HUES64 (cell line): ENCODE measurements at regions not wholly inside any gene's neighbourhood (a gene's known extent, or its start where the extent isn't known, plus 50 kb on each side); places are given as distances from the start of the nearest gene placed in this dataset.

Experiments used
- H3K27ac ChIP-seq: 2 replicates; pipeline ENCODE4 v1.7.0; 2013; ENCODE audit warnings: low read depth, low read length, inconsistent platforms
- H3K27me3 ChIP-seq: 2 replicates; pipeline ENCODE4 v1.6.1; 2013; ENCODE audit warnings: mild to moderate bottlenecking, low read length; ENCODE audit not compliant: insufficient read depth
- H3K36me3 ChIP-seq: 2 replicates; pipeline ENCODE4 v1.6.1; 2013; ENCODE audit warnings: mild to moderate bottlenecking, low read length; ENCODE audit not compliant: insufficient read depth
- H3K4me1 ChIP-seq: 2 replicates; pipeline ENCODE4 v1.6.1; 2013; ENCODE audit warnings: mild to moderate bottlenecking, low read length, moderate library complexity; ENCODE audit not compliant: insufficient read depth
- H3K4me3 ChIP-seq: 2 replicates; pipeline ENCODE4 v1.5.1; 2013; ENCODE audit warnings: mild to moderate bottlenecking, low read length, moderate library complexity
- H3K9ac ChIP-seq: 2 replicates; pipeline ENCODE4 v1.6.1; 2013; ENCODE audit warnings: mild to moderate bottlenecking, low read depth, low read length
- H3K9me3 ChIP-seq: 2 replicates; pipeline ENCODE4 v1.6.1; 2013; ENCODE audit warnings: low read depth, low read length; ENCODE audit not compliant: insufficient read depth
- WGBS: fragments of 150-250, 120-280 bp; methylation state at CpG from one replicate; pipeline ENCODE4 v1.1.7; 2013; ENCODE audit warnings: missing lambda C conversion rate; 5-methylcytosine and 5-hydroxymethylcytosine counted together

DNA sequence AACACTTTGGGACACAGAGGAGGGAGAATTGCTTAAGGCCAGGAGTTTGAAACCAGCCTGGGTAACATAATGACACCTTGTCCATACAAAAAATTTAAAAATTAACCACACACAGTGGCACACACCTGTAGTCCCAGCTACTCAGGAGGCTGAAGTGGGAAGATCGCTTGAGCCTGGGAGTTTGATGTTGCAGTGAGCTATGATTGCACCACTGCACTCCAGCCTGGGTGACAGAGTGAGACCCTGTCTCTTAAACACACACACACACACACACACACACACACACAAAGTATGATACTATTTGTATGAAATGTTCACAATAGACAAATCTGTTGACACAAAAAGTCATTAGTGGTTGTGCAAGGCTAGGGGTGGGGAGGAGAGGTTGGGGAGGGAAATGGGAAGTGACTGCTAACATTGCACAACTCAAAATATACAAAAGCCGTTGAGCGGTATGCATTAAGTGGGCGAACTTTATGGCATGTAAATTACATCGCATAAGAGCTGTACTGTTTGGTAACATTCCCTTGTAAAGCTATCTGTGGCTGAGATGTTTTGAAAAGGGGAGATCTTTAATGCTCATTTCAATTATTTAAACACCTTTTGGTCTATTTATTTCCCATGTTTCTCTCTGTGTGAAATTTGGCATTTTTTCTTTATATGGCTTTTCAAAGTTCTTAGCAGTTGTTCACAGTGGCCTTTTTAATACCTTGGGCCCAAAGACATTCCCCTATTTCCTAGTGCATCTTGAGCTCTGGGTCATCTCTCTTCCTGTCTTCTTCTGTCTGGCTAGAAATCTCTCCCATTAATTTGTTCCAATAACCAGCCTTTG lies 58.9 kb upstream of the ZNF516 start:
- H3K27ac ChIP-seq = no peak overlapping the region
- no peaks in the 10 kb centered on the region for H3K27me3 ChIP-seq
- no peaks in the 10 kb centered on the region for H3K36me3 ChIP-seq
- H3K4me1 ChIP-seq = no peaks in the 10 kb centered on the region
- no peaks in the 10 kb centered on the region for H3K9me3 ChIP-seq
- WGBS = 90% methylated on average over 5 of the region's 5 CpGs
- no peak overlapping the region for H3K9ac ChIP-seq
- H3K4me3 ChIP-seq = no peak overlapping the region

DNA sequence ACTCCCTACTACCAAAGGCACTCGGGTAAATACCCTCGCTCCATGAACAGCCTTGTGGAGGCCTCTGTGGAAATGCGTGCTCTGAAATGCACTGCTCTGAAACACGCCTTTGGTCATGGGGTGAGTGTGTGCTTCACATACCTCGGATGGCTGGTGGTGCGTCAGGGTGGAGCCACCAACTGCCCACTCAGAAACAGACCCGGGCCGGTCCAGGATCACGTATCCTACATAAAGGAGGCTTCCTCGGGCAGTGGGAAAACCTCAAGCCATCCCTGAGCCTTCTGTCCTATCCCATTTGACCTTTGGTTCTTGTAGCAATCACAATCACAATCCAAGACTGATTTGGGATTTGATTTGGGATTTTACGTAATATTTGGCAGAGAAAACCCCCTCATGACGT lies 53.5 kb upstream of the ZNF516 start:
- Histone ChIP-seq H3K27ac (no peak overlapping the region), H3K4me1 (peaks cover 22% of the 10 kb centered on the region; the same call in 1 of the 2 replicates), H3K27me3 (no peaks in the 10 kb centered on the region), H3K9me3 (no peaks in the 10 kb centered on the region), H3K36me3 (no peaks in the 10 kb centered on the region), H3K4me3 (no peak overlapping the region), H3K9ac (no peak overlapping the region)
- WGBS = 97% methylated on average over 12 of the region's 12 CpGs

DNA sequence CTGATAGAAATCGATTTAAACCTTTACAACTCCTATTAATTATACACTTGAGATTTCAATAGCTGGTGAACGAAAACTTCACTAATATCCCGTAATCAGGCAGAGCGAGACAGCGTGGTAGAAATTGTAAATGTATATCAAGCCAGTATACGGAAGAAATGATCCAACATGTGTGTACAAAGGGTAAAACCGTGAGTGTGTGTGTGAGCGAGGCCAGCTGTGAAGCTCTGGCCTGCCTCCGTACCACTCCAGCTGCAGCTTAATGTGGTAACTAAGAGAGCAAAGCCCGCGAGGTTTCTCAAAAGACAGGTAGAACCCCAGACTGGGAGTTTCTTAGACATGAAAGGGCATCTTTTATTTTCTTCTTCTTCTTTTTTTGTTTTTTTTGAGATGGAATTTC lies 52.3 kb upstream of the ZNF516 start:
- no peaks in the 10 kb centered on the region for H3K9me3 ChIP-seq
- 94% methylated on average over 11 of the region's 11 CpGs for WGBS

DNA sequence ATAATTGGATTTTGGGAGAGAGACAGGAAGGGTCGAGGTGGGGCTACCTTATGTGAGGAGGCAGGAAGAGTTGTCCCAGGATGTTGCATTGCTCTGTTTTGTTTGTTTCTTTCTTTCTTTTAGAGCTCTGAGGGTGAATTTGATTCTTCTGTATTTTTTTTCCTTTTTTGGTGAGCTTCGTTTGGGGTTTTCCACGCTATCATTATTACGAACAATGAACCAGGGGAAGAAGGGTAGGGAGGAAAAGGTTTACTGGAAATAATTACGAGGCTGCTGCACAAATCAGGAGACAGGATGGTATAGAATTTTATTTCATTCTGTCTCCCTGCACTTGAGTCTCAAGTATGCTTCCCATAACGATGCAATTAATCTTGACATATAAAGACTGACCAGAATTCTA lies 51.4 kb upstream of the ZNF516 start:
- WGBS = 77% methylated on average over 6 of the region's 6 CpGs
- Histone ChIP-seq H3K36me3 (no peaks in the 10 kb centered on the region), H3K9me3 (no peaks in the 10 kb centered on the region), H3K4me3 (no peak overlapping the region), H3K4me1 (peaks cover 22% of the 10 kb centered on the region; the same call in 1 of the 2 replicates), H3K27ac (no peak overlapping the region), H3K27me3 (no peaks in the 10 kb centered on the region), H3K9ac (no peak overlapping the region)

More for the DNA sequence above, 52.3 kb upstream of the ZNF516 start:
- no peak overlapping the region for H3K9ac ChIP-seq
- H3K36me3 ChIP-seq = no peaks in the 10 kb centered on the region
- no peak overlapping the region for H3K4me3 ChIP-seq
- H3K27ac ChIP-seq = no peak overlapping the region
- peaks cover 22% of the 10 kb centered on the region; the same call in 1 of the 2 replicates for H3K4me1 ChIP-seq
- no peaks in the 10 kb centered on the region for H3K27me3 ChIP-seq

DNA sequence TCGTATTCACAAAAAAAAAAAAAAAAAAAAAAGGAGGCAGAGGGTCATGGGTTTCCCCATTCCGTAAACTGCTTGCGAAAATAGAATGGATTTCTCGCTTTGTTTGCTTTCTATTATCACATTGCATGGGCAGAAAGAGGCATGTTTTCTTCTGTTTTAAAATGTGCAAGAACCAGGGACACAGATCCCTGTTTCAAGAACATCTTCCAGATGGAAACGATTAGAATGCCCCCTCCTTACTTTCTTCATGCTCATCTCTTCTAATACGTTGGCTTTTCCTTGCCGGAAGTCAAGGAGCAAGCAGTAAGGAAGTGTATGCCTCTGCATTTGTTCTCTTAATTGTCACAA lies 51.0 kb upstream of the ZNF516 start:
- H3K27ac ChIP-seq = no peak overlapping the region
- WGBS = 52% methylated on average over 7 of the region's 7 CpGs
- no peaks in the 10 kb centered on the region for H3K9me3 ChIP-seq
- peaks cover 22% of the 10 kb centered on the region; the same call in 1 of the 2 replicates for H3K4me1 ChIP-seq
- no peaks in the 10 kb centered on the region for H3K36me3 ChIP-seq
- no peak overlapping the region for H3K9ac ChIP-seq
- H3K27me3 ChIP-seq = no peaks in the 10 kb centered on the region
- H3K4me3 ChIP-seq = no peak overlapping the region

DNA sequence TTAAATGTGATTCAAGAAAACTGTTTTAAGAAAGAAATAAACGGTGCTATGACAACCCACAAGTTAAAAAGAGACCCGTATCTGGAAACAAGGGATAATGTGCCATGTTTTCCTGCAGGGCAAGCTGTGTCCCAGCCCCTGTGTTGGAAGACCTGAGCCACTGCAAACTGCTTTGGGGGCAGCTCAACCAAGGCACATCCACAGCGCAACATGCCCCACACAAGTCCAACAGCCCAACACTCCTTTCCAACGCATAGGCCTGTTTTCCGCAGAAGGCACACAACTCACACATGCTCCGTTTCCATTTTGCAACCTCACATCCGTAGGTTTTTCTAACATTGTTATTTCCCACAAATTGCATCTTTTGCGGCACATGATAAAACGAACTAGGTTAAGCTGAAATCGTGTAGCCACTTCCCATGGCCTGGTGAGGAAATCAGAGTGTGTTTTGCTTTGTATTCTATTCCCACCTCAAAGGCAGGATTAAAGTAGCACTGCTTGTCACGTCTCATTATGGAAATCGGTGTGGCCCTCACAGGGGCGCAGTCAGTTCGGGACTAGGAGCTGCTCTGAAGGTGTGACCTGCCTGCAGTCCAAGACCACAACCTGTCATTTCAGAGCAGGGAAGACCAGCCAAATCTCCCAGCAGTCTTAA lies 50.5 kb upstream of the ZNF516 start:
- Histone ChIP-seq H3K27ac (no peak overlapping the region), H3K4me1 (peaks cover 22% of the 10 kb centered on the region; the same call in 1 of the 2 replicates), H3K9ac (no peak overlapping the region), H3K36me3 (no peaks in the 10 kb centered on the region), H3K27me3 (no peaks in the 10 kb centered on the region), H3K4me3 (no peak overlapping the region), H3K9me3 (no peaks in the 10 kb centered on the region)
- WGBS = 70% methylated on average over 14 of the region's 14 CpGs

DNA sequence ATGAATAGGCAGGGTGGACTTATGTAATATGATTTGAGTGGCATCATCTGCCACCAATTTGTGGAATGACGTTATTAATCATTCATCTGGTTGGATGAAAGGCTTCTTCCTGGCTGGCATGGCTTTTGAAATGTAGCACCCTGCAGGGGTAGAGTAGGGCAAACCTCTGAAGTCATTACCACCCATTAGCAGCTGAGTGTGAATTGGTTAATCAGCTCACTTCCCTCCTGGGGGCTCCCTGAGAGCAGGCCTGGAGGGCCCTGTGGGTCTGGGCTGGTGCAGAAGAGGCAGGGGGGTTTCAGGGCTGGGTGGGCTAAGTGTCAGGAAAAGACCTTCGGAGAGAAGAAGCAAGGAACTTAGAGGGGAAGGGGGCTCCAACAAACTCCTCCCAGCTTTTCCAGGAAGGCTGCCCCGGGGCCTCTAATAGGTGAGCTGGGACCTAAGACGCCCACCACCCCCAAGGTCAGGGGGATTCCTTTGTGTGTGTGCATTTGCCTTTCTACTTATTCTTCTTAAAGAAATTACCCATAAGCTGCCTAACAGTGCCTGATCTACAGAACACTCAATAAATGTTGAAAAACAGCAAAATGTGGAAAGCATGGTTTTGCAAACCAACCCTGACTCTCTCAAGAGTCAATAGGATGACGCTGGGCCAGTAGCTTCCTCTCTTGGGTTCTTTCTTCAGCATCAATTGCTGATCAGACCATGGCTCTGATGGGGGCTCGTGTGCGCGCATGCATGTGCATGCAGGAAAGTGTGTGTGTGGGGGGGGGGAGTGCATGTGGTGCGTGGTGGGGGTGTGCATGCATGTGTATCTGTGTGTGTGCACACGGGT lies 49.7 kb upstream of the ZNF516 start:
- WGBS = 55% methylated on average over 9 of the region's 10 CpGs
- no peaks in the 10 kb centered on the region for H3K27me3 ChIP-seq
- H3K9ac ChIP-seq = no peak overlapping the region
- H3K9me3 ChIP-seq = no peaks in the 10 kb centered on the region
- peaks cover 22% of the 10 kb centered on the region; the same call in 1 of the 2 replicates for H3K4me1 ChIP-seq
- H3K4me3 ChIP-seq = no peak overlapping the region
- H3K27ac ChIP-seq = no peak overlapping the region
- H3K36me3 ChIP-seq = no peaks in the 10 kb centered on the region
